ENCODE measurements at regions not wholly inside any gene's neighbourhood (a gene's known extent, or its start where the extent isn't known, plus 50 kb on each side); places are given as distances from the start of the nearest gene placed in this dataset.

GRCh38 chr22:27150544-27150941, 493.2 kb downstream of the MIAT start:
- no peaks in the 10 kb centered on the region for H3K36me3 ChIP-seq (replicated peaks in 1 of 2)
- no peaks in the 10 kb centered on the region for H3K9me3 ChIP-seq (replicated peaks in 1 of 3)
- no peak for TF ChIP-seq POLR2A (IDR thresholded peaks at IDR 0.05)
- TF ChIP-seq CTCF (IDR thresholded peaks at IDR 0.05) = no peak
- H3K4me1 ChIP-seq (replicated peaks in 1 of 2) = no peaks in the 10 kb centered on the region
- H3K4me3 ChIP-seq = no peak overlapping the region
- intact Hi-C loops (cut with DNase I) = no loop called here
- DNase-seq = no peak
- WGBS, 4 donors = 45 to 59% (median 49%) methylated on average over 8 of the region's 8 CpGs
- H3K27ac ChIP-seq = no peak overlapping the region
- no peaks in the 10 kb centered on the region for H3K27me3 ChIP-seq

- Histone ChIP-seq H3K9me3 (replicated peaks in 1 of 3) (no peaks in the 10 kb centered on the region), H3K4me3 (no peak overlapping the region), H3K4me1 (replicated peaks in 1 of 2) (no peaks in the 10 kb centered on the region), H3K27ac (no peak overlapping the region), H3K27me3 (no peaks in the 10 kb centered on the region), H3K36me3 (replicated peaks in 1 of 2) (no peaks in the 10 kb centered on the region)
- TF ChIP-seq POLR2A (IDR thresholded peaks at IDR 0.05) (no peak), CTCF (IDR thresholded peaks at IDR 0.05) (no peak)
- intact Hi-C loops (cut with DNase I) = no loop called here
- 52 to 63% (median 55%) methylated on average over 2 of the region's 2 CpGs for WGBS, 4 donors
- no peak for DNase-seq
Observed at GRCh38 chr22:27151407-27151806, 494.0 kb downstream of the MIAT start.

- TF ChIP-seq CTCF (IDR thresholded peaks at IDR 0.05) (no peak), POLR2A (IDR thresholded peaks at IDR 0.05) (no peak)
- Histone ChIP-seq H3K9me3 (replicated peaks in 1 of 3) (no peaks in the 10 kb centered on the region), H3K27me3 (no peaks in the 10 kb centered on the region), H3K4me1 (replicated peaks in 1 of 2) (no peaks in the 10 kb centered on the region), H3K4me3 (no peak overlapping the region), H3K36me3 (replicated peaks in 1 of 2) (no peaks in the 10 kb centered on the region), H3K27ac (no peak overlapping the region)
- DNase-seq = no peak
- 77 to 87% (median 82%) methylated on average over 2 of the region's 2 CpGs for WGBS, 4 donors
- intact Hi-C loops (cut with DNase I) = no loop called here
Observed at GRCh38 chr22:27152033-27152432, 494.6 kb downstream of the MIAT start.

- Histone ChIP-seq H3K9me3 (replicated peaks in 1 of 3) (no peaks in the 10 kb centered on the region), H3K4me1 (replicated peaks in 1 of 2) (no peaks in the 10 kb centered on the region), H3K27ac (no peak overlapping the region), H3K27me3 (no peaks in the 10 kb centered on the region), H3K36me3 (replicated peaks in 1 of 2) (no peaks in the 10 kb centered on the region), H3K4me3 (no peak overlapping the region)
- intact Hi-C loops (cut with DNase I) = no loop called here
- TF ChIP-seq CTCF (IDR thresholded peaks at IDR 0.05) = no peak
- DNase-seq = no peak
- 66 to 73% (median 70%) methylated on average over 2 of the region's 2 CpGs for WGBS, 4 donors
Observed at GRCh38 chr22:27152883-27153282, 495.5 kb downstream of the MIAT start.

All from adrenal gland (tissue), 9 donors.